DMS53 treated with DMSO at 0.1 percent for 48 hours (cell line): ENCODE measurements at regions not wholly inside any gene's neighbourhood (a gene's known extent, or its start where the extent isn't known, plus 50 kb on each side); places are given as distances from the start of the nearest gene placed in this dataset.

ENCODE experiments used
- DNase-seq: peaks from one replicate; lab custom pipeline; 2025; ENCODE audit not compliant: unreplicated experiment; lab: John Stamatoyannopoulos, UW

DNA sequence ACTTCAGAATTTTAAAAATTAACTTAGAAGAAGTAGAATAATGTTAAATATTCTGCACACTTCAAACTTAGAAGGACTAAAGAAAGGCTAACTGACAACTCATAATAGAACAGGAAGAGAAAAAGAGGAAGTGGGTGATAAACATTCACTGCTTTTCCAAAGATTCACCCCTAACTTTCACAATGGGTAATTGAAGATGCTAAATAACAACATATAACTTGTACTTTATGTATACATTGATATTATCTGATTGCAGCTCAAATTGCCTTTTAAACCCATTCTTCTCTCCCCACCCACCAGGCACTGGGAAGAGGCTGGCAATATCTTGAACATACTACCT is 376.6 kb downstream of the EFNA5 start:
- no peak for DNase-seq

DNA sequence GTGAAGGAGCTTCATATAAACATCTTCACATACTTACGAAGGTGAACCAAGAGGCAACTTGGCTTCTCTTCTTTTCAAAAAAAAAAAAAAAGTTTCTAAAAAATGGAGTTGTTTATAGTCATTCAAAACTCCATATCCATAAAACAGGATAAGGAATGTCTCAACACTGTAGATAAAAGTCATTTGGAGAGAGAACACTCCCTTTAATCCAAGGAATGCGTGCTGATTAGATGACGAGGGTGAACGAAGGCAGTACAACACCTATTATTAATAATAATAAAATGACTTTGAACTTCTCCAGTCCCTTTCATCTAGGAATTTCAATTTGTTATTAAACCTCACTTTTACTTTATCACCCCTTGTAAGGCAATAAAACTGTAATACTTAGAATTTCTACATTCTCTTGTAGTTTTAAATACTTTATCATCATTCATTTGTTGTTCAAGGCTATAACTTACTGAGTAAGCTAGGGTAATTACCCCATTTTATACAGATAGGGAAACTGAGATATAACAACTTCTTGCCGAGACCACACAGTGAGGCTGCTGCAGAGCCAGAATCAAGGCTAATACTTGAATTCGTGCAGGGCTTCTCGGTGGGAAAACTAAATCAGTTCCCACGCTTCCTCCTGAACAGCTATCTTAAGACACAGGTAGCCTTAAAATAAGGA is 377.1 kb downstream of the EFNA5 start:
- DNase-seq: no peak

DNA sequence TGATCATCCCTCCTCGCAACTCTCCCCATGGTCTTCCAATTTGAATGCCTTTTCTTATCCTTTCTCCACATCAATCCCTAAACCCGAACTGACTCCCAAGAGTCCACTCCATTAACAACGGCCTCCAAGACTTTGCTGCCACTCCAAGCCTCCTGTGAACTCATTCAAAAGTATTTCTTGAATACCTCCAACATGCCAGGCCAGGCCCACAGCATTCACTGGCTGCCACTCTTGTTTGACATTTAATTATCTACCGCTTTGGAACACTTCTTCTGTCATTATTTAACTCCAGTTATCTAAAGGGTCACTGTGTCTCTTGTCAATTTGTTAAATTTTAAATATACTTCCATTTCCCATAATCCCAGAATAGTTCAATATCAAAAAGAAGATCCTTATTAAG is 378.9 kb downstream of the EFNA5 start:
- DNase-seq: no peak

DNA sequence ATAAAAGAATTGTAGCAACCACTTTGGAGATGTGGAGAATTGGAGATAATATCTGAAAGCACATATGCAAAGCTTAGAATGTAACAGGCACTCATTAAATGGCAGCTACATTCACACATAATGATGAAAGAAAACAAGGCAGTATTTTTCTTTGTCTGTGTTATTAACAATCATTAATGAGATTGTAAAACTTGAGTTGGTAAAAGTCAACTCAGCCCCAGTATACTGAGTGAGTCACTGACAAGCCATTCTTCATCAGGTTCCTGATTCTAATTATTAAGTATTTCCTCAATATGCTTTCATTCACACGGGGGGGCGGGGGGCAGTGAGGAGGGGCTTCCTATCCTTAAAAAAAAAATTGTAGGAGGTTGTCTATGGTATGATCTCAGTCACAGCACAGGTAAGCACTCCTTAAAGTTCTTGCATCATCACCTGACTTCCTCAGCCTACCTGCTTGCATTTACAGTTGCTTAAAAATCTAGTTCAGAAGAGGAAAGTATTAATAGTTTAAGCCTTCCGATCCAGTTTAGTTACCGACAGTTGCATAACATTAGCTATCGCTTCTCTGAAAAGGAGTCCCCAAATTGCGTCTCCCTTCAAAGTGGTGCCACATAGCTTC is 379.8 kb downstream of the EFNA5 start:
- no peak for DNase-seq

DNA sequence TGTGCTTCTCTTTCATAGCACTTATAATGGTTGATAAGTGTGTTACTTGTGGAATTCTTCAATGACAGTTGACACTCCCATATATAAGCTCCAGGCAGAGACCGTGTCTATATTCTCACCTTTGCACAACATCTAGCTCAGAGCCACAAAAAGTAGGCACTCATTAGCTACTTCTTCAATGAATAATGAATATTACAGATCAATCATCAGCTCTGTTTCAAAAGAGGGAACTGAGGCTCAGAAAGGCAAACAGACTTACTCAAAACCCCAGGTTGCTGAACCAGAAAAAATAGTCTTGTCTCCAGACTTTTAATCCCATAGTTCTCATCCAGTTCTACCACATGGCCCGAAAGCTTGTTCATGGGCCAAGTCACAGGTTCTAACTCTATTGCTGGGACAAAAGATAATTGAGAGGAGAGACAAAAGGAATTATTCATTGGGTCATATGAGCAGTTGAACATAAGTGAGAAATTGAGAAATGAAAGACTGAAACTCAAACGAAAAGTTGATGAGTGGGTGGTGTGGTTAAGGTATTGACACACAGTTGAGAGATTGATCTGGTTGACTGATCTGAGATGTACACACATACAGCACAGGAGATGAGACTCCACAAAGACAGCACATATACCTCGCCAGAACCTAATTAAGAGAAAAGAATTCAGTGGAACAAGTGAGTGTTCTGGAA is 381.6 kb downstream of the EFNA5 start:
- no peak for DNase-seq

DNA sequence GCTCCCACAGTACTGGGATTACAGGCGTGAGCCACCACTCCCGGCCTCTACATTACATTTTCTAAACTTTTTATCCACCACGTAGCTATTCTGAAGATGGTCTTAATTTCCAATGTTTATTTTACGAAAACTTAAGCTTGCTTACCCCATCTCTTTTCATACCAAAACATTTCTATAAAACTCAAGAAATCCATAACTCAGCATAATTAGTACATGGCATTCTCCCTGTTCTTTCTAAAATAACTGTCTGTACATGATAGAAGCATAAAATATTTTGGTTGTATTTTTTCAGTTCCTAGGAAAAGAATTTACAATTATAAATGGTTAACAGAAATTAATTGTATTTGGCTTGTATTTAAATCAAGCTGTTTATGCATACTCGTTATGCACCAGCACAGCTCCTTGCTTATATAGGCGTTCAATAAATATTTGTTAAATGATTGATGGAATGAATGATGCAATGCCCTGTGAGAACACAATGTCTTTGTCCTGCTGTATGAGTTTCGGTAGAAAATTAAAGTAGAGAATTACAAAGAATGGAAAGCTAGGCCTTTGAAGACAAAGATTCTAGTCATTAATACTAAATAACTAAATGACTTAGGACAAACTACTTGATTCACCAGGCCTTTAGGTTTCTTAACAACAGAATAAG is 384.2 kb downstream of the EFNA5 start:
- DNase-seq: no peak

DNA sequence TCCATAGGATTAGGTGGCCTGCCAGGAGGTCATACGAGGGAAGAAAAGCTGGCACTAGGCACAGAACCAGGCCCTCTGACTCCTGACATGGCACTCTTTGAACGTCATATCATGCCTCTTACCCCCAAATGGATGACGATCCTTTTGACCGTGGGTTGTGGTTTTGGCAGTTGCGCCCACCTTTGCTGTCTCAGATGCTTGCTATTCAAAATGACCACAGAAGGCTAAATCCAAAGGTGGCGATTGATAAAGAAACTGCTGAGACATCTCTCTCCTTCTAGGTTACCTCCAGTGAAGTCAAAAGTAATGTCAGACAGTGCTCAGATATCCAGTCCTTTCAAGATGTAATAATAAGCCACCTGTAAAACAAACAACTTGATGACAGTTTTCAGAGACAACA is 385.0 kb downstream of the EFNA5 start:
- DNase-seq: no peak

DNA sequence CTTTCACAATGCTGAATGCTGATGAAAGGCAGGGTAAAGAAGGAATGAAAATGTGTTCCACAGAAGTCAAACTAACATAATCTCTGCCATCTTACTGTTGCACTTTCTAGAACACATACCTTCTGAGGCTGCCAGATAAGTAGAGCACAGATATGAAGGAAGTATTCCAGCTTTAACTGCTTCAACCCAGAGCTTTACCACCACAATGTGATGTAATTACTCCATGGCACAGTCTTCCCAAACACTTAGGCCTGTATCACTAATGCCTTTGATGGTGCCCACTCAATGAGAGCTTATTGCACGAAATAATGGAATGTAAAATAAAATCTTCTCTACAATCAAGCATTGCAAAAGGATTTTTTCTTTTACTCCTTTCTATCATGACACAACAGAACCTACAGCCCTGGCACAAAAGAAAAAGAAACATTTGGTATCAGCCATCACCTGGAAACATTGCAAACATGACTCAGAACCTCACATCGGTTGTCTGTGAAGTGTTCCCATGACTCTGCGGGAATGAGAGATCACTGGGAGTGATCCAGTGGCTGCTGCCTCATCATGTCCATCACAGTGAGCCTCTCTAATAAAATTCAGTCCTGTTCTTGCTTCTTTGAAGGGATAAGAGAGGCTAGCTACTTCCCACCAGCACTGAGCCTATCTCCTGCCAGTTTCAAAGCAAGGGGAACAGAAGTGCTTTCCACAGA is 385.8 kb downstream of the EFNA5 start:
- peak; percentile 11 for DNase-seq

DNA sequence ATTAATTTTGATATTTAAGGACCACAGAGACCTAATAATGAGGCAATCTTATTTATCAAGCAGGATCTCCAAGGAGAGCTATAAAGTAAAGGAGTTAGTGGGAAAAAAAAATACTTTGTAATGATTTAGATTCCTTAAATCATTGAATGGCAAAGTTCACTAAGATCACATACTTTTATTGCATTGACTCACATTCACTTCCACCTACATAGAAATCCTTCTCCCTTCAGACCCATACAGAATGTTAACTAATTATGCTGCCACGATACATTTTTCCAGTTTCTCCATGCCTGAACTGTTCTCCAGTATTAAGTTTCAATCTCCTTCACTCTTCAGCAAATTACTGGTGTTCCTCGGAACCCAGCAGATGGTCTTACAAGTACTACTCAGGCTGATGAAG is 388.7 kb downstream of the EFNA5 start:
- DNase-seq: no peak

DNA sequence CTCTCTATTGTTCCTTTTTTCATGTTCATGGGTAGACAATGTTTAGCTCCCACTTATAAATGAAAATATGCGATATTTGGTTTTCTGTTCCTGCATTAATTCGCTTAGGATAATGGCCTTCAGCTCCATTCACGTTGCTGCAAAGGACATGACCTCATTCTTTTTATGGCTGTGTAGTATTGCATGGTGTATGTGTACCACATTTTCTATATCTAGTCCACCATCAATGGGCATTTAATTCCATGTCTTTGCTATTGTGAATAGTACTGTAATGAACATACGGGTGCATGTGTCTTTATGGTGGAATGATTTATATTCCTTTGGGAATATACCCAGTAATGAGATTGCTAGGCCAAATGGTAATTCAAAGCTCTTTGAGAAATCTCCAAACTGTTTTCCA is 392.0 kb downstream of the EFNA5 start:
- no peak for DNase-seq

DNA sequence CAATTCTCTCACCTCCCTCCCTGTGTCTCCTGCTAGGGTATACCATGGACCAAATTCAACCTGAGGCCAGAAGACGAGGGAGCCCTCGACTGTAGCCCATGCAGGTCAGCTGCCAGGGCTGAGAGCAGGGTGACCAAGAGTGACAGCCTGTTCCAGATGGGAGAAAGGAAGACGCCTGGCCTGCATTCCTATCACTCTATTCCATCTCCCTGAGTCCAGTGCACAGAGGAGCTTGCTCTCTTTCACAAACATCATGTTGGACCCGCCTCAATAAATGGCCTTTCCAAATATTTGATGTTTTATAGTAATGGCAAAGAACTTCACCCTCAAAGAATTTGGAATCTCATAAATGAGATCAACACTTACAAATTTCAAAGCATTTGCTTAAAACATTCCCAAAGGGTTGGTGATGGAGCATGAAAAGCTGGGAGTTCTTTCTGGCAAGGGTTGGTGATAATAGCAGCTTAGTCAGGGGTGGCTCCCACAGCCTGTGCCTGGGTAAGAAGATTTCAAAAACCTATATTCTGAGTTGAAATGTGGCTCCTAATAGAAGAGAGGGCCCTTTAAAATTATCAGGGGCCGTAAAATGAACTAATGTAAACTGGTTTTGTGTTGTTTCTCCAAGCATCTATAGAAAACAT is 393.1 kb downstream of the EFNA5 start:
- no peak for DNase-seq

DNA sequence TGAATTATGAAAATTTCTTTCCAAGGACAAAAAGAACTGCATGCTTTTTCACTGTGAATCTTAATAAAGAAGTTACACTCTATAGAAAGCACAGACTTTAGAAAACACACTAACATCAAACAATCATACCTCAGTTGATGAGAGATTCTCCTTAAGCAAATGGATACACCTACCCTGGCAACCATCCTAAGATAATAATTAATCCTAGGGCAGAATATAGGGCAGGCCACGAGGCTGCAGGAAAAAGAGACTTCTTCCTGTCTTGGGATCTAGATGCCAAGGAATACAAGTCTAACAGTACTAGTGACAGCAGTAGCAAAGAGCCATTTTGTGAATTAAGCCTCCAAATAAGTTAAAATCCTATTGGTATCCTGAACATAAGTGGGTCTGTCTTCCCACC is 395.4 kb downstream of the EFNA5 start:
- no peak for DNase-seq

DNA sequence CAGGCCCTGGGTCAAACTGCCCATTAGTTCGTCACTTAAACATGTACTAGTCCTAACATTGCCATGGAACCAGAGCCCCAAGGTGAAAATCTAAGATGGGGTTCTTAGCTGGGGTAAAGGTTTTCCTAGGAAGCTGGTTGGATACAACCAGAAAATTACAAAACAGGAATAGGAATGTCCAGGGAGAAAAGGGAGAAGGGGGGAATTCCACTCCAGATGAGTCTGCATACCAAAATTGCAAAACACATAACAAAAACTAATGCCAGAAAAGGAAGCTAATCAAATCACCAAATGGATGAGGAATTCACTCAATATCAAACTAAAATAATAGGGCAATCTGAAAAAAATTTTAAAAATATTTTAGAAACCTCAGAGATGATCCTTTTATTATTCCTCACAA is 396.2 kb downstream of the EFNA5 start:
- no peak for DNase-seq

DNA sequence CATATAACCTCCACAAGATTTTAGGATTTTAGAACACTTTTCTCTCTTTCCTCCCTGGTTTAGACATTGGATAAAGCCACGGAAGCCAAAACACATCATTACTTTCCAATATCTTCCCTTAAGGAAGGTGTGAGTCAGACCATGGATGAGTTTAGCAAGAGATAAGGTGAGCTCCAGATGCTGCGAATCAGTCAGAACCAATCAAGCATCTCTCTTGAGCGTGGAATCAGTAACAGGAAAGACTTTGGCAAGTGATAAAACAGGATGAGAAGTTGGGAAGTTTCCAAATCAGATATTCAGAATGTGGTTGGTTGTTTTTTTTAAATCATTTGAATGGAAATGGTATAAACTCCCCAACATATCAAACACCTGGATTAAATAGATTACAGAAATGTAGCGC is 397.8 kb downstream of the EFNA5 start:
- DNase-seq: no peak

DNA sequence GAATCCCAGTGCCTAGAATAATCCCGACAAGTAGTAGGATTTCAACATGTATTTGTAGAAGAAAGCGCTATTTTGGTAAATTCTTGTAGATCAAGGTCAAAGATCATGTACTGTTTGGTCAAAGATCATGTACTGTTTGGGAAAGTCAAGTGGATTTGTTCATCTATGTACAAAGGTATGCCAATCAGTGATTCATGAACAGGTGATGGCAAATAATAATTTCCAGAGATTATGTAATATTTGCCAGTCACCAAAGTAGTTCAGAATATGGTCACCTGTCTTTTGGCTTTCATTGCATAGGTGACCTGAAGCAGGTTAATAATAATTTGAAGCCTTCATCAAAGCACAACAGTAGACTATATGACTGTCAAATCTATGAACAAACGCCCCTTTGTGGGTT is 398.2 kb downstream of the EFNA5 start:
- peak; percentile 16 for DNase-seq

DNA sequence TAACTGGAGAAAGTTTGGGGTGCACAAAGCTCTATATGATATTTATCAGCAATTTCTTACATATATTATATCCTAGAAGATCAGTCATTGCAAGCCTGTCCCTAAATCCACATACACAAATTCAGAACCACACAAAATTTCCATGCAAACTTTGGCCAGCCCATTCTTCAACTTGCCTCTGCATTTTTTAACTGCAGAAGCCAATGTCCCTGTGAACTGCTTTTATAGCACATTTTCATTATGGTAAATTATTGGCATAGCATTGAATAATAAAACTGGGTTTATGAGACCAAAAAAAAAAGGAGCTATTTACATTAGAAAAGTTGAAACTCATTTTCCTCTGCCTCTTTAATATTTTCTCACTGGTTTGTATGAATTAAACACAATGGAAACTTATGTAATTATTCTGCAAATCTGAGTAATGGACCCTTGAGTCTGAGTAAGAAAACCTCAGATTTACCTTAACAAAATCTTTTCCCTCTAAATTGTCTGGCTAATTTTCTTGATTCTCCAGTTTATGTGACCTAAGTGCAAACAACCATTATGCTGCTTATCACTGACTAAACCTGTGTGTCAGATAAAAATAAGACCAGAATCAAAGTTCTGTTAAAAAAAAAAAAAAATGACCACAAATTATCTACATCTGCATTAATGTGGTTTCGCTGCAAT is 398.9 kb downstream of the EFNA5 start:
- no peak for DNase-seq

DNA sequence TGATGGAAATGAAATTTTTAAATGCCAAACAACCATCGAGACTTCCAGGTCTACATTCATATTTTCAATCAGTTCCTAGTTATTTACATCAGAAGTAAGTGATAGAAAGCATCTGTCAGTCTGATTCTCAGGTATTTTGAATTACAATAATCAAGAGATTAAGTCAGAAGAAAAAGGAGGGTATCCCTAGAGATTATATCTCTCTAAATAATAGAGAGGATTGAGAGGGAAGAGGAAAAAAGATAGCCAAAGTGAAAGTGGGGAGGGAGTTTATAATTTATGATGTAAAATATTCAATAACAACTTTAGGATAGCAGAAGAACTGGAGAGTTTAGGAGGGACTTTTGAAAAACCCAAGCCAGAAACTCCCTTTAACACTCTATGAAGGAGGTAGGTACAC is 400.2 kb downstream of the EFNA5 start:
- DNase-seq: no peak

DNA sequence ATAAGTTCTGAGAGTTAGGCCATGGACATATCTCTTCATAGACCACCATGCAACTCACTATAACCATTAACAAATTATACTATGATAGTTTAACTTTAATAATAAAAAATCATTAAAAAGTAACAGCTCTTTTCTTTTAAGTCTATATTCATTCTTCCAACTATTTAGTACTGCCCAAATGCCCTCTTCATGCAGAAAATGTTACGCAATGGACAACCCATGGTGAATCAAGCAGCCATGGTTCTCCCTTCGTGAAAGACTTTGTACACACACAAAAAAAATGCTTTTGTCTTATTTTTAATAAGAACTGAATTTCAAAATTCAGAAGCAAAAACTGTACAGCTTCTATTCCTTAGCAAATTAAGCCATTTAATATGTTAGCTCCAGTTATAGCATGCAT is 401.1 kb downstream of the EFNA5 start:
- no peak for DNase-seq

DNA sequence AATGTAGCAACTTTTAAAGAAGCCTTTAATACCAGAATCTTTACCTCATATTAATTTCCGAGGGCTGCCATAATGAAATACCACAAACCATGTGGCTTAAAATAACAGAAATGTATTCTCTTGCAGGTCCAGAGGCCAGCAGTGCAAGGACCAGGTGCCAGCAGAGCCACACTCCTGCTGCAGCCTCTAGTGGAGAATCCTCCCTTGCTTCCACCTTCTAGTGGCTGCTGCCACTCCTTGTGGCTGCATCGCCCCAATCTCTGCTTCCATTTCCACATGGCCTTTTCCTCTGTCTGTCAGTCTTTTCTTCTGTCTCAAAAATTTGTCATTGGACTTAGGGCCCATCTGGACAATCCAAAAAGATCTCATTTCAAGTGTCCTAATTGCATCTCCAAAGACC is 401.5 kb downstream of the EFNA5 start:
- DNase-seq: no peak

DNA sequence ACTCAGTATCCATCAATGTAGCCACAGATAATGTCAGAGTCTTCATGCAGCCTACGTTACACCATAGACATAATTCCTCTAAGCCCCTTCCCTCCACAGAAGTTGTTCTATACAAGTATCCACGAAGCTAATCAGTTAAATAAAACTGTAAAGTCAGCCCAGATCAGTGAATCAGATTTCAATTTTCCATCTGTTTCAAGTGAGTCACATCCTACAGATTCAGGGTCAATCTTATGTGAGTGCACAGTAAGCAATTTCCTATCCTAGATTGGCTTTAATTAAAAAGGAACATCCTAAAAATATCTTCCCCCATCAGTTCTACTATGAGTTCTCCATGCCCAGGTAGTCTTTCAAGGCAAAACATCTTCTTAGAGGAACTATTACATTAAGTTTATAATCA is 402.5 kb downstream of the EFNA5 start:
- no peak for DNase-seq

DNA sequence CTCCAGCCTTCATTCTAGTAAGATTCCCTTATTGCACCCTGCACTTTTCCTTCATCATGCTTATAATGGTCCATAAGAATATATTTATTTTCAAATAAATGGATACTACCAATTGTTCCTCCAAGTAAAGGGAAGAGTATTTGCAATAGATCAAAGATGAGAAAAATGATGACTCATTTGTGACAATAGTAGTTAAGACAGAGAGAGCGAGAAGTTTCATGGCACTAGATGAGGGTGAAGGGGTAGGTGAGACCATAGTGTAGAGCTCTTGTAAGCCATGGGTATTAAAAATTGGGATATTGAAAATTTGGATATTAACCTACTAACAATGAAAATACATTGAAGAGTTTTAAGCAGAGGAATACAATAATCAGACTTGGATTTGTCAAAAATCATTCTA is 404.6 kb downstream of the EFNA5 start:
- DNase-seq: no peak
